ENCODE measurements at regions not wholly inside any gene's neighbourhood (a gene's known extent, or its start where the extent isn't known, plus 50 kb on each side); places are given as distances from the start of the nearest gene placed in this dataset.
"Not testable (repeated sequence)": the region's sequence is repeated elsewhere in the genome, so short reads cannot be mapped to it uniquely, and the experiment has no call there.

DNA sequence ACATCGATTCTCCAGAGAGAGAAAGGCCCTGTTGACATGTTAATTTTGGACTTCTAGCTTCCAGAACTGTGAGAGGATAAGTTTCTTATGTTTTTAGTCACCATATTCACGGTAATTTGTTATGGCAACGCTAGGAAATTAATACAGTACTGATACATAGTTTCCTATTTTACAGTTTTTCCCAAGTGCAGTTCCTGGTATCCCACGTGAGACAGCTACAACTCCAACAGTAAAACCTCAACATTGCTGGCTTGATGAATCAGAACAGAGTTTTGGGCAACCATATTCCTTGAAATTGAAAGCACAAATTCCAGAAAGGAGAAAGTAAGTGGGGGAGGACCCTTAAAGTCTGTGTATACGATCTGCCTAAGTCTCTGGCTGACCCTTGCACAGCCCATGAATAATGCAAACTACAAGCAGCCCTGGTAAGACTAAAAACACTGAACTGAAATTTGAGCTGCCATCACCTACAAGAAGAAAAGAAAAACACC is 505.1 kb upstream of the NRSN1 start:
- DNase-seq: no peak

DNA sequence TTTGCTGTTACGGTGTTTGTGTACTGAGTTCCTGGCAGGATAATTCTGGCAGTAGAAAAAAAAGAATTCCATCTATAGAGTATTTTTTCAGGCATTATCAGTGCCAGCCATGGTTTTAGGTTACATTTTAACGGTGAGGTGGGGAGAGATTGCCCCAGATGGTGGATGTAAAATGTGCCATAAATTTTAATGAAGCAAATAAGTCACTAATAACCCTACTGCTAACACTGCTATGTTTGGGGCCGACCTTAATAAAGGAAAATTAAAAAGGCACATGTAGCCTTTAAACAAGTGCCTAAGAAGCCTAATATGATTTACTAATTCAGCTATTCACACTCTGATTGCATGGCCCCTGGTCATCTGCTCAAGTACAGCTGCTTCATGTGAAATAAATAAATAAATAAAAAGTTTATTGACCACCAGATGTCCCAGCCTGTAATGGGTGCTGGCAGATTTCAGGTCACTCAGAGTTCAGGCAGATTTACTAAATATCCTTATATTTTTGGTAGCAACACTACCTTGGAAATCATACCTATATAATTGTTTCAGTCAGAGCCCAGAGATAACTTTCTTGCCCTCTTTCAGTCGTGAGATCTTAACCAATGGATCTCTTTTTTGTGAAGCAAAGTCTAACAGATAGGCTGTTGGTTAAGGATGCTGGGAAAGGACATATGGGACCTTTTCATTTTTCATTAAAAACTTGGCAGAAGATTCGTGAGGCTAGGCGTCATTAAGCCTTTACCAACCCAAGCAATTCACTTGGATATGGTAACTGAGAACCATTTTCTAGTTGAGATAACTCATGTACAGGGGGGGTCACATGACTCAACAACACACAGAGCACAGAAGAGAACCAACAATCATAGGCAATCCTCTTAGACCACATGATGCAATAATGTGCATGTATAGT is 495.0 kb upstream of the NRSN1 start:
- DNase-seq: no peak

DNA sequence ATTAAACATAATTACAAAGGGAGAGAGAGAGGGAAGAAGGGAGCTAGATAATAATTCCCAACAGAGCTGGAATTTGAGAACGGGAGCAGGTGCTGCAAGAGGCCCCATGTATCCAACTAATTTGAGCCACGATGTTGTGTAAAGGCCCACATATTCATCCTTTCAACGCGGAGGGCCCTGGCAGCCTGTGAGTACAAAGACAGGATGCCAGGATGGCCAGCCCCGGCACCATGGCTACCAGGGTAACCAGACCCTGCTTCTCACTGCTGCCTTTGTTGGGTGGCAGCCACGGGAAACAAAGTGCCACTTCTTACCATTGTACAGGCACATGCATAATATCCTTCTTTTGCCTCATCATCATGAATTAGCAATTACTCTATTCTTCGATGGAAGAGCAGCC is 492.0 kb upstream of the NRSN1 start:
- DNase-seq: no peak

DNA sequence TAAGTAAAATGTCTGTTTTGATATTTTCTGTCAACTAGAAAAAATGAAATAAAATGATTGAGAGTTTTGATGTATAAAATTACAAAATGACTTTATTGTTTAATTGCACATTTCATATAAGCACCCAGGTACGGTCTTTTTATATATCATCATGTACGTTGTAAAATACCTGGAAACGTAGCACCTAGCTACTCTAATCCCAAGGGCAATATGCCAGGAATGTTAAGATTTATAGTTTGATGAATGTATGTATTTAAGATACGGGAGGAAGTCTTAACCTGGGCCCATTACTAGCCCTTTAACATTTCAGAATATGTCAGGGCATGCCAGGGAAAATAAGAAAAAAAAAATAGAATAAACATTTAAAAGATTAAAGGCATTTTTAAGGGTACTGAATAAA is 490.9 kb upstream of the NRSN1 start:
- DNase-seq: no peak

DNA sequence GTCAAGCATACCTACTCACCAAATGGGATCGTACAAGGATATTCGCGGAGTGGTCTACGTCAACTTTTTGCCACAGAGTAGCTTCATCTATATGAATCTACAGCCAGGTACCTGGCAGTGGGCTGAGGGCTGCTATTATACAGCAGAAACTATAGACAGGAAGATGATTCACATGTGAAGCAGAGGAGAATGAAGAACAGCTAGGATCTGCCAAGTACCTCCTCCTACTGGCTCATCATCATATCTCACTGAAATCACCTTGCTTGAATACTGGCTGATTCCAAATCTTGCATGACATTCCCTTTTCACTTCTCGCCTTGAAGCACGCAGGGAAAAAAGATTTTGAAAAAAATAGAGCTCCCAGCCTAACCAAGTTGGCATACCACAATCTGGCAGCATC is 488.7 kb upstream of the NRSN1 start:
- no peak for DNase-seq

DNA sequence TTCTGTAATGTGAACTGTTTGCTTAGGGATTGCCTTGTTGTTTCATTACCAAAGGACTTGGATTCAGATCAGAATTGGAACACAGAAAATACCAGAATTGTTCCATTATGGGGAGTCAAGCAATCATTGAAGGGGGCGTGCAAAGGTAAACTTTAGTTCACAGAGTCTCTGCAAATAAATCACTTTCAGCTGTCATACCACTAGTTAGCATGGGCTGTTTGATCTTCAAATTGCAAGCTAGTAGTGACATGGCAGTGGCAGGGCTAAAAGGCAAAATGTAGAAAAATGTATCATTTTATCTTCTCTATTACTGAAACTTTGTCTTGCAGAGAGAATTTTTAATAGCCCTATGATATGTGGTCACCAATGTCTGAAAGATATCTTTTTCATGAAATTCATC is 483.2 kb upstream of the NRSN1 start:
- DNase-seq: no peak

DNA sequence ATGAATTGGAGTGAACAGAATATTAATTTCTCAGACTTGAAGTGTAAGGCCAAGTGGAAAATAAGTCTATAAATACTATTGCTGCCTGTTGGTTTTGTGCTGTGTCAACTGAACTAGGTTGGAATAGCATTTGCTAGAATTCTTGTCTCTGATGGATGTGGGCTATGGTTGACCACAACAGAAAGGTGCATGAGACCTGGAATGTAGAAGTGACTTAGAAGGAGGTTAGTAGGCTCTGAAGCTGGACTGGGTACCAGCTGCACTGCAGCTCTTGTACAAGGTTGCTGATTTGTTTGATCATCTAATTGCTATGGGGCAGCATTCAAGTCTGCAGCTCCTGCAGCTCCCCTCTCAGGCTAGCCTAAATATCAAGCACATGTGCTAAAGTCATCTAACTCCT is 479.0 kb upstream of the NRSN1 start:
- DNase-seq: no peak

DNA sequence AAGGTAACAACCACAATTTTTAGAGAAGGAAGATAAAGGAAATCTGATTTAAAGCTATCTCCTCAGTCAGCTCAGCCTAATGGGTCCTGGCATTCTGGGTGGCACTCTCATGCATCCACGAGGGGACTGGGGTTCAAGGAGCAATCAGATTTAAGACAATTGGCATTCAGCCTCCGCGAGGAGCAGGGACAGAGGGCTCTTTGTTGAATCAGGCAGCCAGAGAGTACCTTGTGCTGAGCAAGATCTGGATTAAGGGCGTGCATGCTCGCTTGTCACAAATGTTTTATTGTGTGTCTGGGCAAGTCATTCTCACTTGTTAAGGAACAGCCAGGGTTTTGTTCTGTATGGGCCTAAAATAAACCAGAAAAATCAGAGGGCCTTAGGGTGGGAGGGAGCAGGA is 475.3 kb upstream of the NRSN1 start:
- DNase-seq: no peak

DNA sequence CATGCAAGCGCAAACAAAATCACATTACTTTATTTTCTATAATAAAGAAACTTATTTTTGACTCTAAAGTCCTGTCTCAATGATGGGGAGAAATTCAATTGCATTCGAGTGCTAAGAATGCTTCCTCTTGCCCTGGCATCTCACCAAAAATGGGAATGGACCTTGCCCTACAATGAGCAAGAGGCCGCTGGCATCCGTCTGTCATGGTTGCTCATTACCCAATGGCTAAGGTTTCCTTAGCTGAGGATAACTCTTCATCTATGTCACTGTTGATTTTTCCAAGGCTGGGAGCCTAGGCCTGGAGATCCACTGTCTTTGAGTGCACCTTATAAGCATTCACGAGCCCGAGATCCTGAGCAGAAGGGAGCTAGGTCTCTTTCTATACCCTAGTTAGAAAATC is 471.3 kb upstream of the NRSN1 start:
- no peak for DNase-seq

DNA sequence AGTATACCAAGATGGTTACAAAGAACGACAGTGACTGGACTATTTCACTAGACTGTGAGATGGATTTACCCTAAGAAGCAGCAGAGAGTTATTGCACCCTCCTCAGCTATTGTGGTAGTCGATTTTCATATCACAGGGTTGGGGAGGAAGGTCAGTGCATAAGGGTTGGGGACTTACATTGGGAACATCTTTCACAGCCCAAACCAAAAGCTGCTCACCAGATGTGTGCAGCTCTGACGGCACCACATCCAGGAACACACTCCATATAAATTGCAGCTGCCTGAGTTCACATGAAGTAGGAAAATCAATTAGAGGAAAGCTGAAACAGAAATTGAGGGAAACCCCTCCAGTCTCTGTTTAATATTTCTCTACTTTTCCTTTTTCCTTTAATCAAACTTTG is 470.5 kb upstream of the NRSN1 start:
- no peak for DNase-seq

DNA sequence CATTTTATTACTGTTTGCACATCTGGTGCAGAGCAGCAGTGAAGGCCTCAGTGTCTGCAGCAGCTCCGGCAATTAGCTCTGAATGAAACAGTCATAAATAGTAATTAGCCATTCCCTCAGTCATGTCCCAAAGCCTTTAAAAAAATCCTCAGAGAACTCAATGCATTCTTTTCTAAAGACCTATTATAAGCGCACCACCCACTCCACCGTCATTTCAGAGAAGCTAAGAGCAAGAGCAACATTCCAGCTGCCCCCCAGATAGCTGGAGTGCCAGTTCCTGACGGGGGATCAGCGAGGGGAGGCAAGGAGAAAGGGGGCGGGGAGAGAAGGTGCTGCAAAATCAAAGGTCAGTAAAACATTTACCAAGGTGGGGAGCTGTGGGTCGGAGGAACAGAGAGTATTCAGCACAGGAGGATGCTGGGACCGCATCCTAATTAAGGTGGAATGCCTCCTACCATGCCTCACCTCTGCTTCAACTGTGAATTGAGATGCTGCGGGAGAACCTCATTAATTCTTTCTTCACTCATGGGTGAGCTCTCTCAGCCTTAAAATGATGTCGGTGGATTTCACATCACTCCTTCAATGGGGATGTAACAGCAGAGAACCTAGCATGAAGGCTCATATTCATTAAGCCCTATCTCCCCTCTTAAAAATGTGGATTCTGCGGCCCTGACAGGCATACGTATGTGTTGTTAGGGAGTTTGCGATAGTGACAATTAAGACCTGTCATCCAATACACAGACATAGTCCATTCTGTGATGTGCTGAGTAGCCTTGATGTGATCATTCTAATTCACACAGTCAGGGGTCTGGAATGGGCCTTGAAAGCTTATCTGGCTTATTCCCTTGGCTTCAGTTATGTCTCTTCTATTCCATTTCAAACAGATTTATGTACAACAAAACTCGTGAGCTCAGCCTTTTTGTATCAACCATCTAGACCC is 469.5 kb upstream of the NRSN1 start:
- no peak for DNase-seq

DNA sequence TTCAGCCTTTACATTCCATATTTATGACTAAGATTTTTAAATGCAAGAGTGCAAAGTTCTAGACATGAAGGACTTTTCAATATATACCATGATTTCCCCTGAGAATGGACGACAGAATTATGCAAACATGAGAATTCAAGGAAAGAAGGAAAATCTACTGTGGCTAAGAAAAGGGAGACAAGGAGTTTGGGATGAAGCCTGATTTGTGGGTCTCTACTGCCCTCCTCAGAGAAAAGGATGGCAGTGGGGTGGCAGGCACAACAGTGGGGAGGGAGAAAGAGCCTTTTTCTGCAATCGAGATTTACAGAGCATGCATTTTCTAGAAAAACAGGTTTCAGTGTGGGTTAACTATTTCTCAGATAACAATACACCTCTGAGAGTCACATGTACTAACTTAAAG is 466.9 kb upstream of the NRSN1 start:
- DNase-seq: no peak

DNA sequence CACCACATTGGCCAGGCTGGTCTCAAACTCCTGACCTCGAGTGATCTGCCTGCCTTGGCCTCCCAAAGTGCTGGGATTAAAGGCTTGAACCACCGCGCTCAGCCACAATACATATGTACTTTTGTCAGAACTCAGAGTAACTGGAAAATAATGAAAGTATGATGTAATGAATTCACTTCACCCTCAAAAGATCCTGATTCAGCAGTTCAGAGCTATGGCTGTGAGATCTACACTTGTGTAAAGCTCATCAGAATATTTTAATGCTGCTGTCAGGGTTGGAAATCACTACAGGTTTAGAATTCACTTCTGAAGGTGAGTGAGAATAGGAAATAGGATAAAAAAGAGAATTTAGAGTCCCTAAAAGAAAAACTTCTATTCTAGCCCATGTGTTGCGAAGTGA is 464.5 kb upstream of the NRSN1 start:
- no peak for DNase-seq

DNA sequence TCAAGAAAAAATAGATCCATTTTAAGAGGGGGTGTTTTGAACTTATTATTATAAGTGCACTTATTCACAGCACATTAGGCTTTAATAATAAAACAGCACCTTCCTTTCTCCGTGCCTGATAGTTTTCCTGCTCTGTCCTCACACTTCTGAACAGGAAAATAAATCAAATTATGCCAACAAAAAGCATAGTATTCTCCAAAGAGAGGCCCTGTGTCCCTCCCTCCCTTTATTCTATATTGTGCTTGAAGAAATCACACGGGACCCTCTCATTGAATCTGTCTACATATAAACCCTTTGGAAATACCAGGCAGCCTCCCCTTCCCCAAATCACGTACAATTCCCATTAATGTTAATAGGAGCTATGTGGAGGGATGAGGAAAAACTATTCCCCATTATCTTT is 462.9 kb upstream of the NRSN1 start:
- DNase-seq: no peak

DNA sequence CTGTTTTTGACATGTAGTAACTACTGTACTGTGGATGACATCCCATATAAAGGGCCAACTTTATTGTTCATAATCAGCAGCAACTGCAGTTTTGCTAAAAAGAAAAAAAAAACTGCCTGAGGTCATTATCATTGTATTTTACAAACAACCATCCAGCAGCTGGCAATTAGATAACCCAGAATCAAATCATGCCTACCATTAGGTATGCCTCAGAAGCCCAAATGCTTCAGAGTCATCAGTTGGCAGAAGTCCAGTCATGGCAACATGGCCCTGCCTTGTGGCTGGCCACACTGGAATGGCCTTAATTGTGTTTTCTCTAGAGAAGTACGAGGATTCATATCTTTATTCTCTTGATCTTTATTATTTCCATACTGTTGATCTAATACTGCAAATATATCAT is 462.4 kb upstream of the NRSN1 start:
- DNase-seq: no peak

DNA sequence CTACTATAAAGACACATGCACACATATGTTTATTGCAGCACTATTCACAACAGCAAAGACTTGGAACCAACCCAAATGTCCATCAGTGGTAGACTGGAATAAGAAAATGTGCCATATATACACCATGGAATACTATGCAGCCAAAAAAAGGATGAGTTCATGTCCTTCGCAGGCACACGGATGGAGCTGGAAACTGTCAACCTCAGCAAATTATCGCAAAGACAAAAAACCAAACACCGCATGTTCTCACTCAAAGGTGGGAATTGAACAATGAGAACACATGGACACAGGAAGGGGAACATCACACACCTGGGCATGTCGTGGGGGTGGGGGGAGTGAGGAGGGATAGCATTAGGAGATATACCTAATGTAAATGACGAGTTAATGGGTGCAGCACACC is 460.1 kb upstream of the NRSN1 start:
- not testable (repeated sequence) for DNase-seq

DNA sequence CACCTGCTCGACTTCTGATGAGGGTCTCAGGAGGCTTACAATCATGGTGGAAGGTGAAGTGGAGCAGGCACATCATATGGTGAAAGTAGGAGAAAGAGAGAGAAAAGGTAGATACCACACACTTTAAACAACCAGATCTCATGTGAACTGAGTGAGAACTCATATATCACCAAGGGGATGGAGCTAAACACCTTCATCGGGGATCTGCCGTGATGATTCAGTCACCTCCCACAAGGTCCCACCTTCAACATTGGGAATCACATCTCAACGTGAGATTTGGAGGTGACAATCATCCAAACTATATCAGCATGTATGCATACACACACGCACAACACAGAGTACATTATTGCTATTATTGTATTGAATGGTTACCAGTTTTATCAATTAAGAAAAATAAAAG is 453.3 kb upstream of the NRSN1 start:
- no peak for DNase-seq

DNA sequence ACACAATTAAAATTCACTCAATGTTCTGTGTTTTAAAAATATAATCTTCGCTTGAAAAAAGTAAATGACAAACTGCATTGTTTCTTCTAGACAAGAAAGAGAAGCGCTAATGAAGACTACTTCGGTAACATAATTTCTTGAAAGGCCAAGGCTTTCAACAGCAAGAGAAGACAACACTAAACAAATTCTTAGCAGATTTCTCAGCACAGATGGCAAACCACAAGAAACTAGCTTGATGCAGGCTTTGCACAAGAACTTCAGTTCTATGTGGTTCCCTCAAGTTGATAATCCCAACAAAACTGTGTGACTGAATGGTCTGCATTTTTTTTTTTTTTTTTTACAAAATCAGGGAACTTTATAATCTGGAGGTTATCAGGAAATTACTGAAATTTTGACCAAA is 447.4 kb upstream of the NRSN1 start:
- DNase-seq: no peak

DNA sequence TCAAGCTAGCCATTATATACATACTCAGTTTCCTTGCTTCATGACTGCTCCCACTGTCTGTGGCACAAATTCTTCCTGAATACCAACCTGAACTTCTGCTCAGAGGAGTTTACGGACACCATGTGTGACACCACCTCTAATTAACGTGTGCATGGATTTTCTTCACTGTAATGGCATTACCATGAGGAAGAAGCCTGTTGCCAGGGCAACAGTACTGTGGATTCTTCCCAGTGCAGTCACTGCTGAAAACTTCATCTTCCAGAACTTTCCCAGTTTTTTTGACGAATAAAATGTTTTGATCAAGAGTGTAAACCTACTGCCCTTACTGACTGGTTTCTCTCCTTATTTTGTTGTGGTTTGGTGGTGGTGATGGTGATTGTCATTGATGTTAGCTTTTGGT is 444.3 kb upstream of the NRSN1 start:
- DNase-seq: no peak

DNA sequence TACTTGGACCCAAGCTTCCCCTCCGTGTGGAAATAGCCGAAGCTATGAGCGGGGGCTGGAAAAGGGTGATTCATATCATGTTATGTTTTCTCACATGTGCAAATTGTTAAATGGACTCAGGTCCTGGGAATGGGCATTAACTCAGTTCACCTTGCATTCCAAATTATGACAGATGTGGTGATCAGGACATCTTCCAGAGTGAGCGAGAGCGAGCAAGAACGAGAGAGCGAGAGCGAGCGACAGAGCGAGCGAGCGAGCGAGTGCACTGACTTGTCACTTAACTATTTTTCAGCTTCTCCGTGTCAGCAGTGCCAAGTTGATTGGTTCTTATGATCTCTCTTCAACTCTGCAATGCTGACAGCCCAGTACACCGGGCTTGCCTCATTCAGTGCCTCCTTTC is 437.4 kb upstream of the NRSN1 start:
- DNase-seq: no peak

DNA sequence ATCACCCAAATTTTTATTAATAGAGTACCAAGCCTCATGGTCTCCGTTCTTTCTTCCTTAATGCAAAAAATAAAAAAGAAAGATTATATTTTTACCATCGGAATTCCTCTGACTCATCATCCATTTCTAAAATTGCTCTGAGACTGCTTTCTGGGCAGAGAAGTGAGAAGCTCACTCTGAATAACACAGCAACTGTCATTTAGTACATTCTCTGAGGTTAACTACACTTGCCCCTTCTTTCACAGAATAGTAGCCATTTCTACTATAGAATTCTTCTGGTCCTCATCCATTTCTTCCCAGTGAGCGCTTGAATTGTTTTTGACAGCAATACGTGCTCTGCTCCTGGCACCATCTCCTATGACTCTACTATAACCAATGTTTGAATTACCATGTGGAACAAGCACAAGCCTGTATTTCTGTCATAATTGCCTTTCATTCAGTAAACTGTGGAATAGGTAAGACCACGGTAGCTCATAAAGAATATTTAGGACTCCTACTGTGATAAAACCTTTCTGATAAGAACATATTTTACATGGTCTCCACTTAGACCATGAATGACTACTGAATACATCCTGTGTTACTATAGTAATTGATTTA is 435.5 kb upstream of the NRSN1 start:
- no peak for DNase-seq

DNA sequence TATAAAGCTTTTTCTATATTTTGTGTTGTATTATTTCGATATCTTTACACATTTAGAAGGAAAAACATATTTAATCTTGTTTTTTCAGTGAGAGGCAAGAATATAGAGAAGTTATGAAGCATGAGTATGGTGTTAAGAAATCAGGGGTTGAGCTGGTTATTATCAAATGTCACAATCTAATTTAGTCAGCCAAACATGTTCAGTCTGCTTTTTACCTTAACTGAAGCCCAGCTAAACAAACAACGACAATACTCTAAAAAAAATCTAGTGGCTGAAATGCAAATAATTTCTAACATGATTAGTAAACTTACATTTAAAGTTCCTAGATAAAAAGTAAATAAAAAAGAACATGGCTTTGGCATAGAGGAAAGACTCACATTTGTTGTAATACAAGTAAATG is 433.8 kb upstream of the NRSN1 start:
- no peak for DNase-seq

DNA sequence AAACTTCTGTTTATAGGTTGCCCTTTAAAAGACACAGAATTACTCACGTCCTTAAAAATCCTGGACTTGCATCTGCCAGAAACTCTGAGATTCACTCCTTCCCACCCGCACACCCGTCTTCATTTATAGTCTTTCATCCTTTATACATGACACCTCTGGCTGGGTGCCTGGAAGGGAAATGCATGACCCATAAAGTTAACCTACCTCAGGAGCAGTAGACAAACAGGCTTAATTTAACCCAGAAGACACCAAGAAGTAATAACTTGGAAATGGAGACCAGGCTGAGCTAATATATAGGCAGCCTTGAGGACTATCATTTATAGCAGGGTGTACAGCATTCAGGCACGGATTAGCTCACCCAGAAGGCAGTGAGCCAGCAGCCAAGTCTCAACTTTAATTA is 429.0 kb upstream of the NRSN1 start:
- DNase-seq: no peak

All from NCI-H510A (cell line).